Heart right ventricle (tissue), 16 donors: ENCODE measurements at regions not wholly inside any gene's neighbourhood (a gene's known extent, or its start where the extent isn't known, plus 50 kb on each side); places are given as distances from the start of the nearest gene placed in this dataset.
"Not testable (repeated sequence)": the region's sequence is repeated elsewhere in the genome, so short reads cannot be mapped to it uniquely, and the experiment has no call there.

Source experiments
- ATAC-seq, 8 donors: fragments of 200-7000 bp; cut with Tn5 transposase; one replicate each; pipeline ENCODE4 v1.9.1; 2020; ENCODE audit warnings: mild to moderate bottlenecking in 8 of 8, moderate library complexity in 8 of 8, moderate number of reproducible peaks in 1 of 8
- DNase-seq, 2 donors: peaks; one replicate each; pipeline ENCODE4 v3.0.0-alpha.2; 2020
- H3K27ac ChIP-seq, 10 donors: fragments of 200-600 bp; sonication (generic) in 2 of 10; one replicate each; pipeline versions ENCODE4 v1.5.0 to v1.8.0; 2020 to 2022; ENCODE audit warnings: mild to moderate bottlenecking in 3 of 10
- H3K27me3 ChIP-seq, 7 donors: fragments of 200-600 bp; one replicate each; pipeline ENCODE4 v1.8.0; 2021 to 2022; ENCODE audit warnings: mild to moderate bottlenecking in 2 of 7
- H3K36me3 ChIP-seq, 9 donors: fragments of 200-600 bp; sonication (generic) in 1 of 9; one replicate each; pipeline versions ENCODE4 v1.5.0 to v1.8.0; 2020 to 2022; ENCODE audit warnings: mild to moderate bottlenecking in 2 of 9
- H3K4me1 ChIP-seq, 9 donors: fragments of 200-600 bp; sonication (generic) in 1 of 9; one replicate each; pipeline versions ENCODE4 v1.5.0 to v1.8.0; 2020 to 2022; ENCODE audit warnings: mild to moderate bottlenecking in 4 of 9
- H3K4me3 ChIP-seq, 10 donors: fragments of 200-600 bp; sonication (generic) in 2 of 10; one replicate each; pipeline versions ENCODE4 v1.5.0 to v1.8.0; 2020 to 2022; ENCODE audit warnings: mild to moderate bottlenecking in 7 of 10, moderate library complexity in 2 of 10
- H3K9me3 ChIP-seq, 11 donors: fragments of 200-600 bp in 10 of 11; sonication (generic) in 2 of 11; one replicate each; pipeline versions ENCODE4 v1.5.0 to v1.8.0; 2013 to 2022; ENCODE audit warnings: mild to moderate bottlenecking in 2 of 11, control low read depth in 1 of 11, moderate library complexity in 1 of 11
- CTCF ChIP-seq, 9 donors: fragments of 200-600 bp; sonication (generic) in 2 of 9; IDR thresholded peaks; one replicate each; pipeline versions ENCODE4 v1.5.0 to v1.8.0; 2021 to 2022; ENCODE audit warnings: antibody characterized with exemption in 9 of 9, mild to moderate bottlenecking in 5 of 9, moderate library complexity in 1 of 9
- WGBS, 2 donors: extraction: QIAGEN DNeasy Blood & Tissue Kit; methylation state at CpG; one replicate each; pipeline ENCODE4 v1.1.7; 2013; ENCODE audit warnings: inconsistent platforms in 1 of 2; 5-methylcytosine and 5-hydroxymethylcytosine counted together
- intact Hi-C, 10 donors: fragments of 100-400 bp; cut with DNase I; formaldehyde crosslinking; loops; one replicate each; pipeline versions ENCODE4 v1.11.1 to v1.14.2; 2022
- donor health status: Arrhythmogenic right ventricular cardiomyopathy.
- donor health status: ischemic (EF 13 %, LVEDD 7.1; RV severe dilation, severe dysfunction).
- donor health status: healthy with polysubstance abuse.
- donor health status: DM: no; HTN: yes; CAD: no.
- donor health status: DM: no; HTN: no; CAD: no.
- donor health status: ischemic (EF 25% LVEDD 6.9; RV normal size, moderate dysfunction).
- donor health status: ischemic (EF 25% LVEDD 5.7; RV mildly dilated, moderate dysfunction).
- donor health status: healthy.
- donor health status: DM: yes; HTN: yes; CAD: no.
- donor health status: Ischemic cardiomyopathy.
- donor health status: ischemic (EF 35%, LVEDD 5.7; RV mildly dilated, moderate dysfunction).
- donor health status: nonischemic (EF 11% LVEDD 7.7; RV severe dilation, severe dysfunction).
- donor health status: DM: yes; HTN: yes; CAD: no.
- donor health status: PGD.
- donor health status: ischemic (EF 29% LVEDD 5.4; RV normal size, mild dysfunction).
- donor health status: nonischemic (EF 23%, LVEDD 6.1; RV moderate dilation, normal function).

GRCh38 chr6:75031102-75031501 is 174.8 kb downstream of the COL12A1 start:
- H3K27ac ChIP-seq, DNase-seq, H3K4me3 ChIP-seq, H3K27me3 ChIP-seq, H3K9me3 ChIP-seq, H3K36me3 ChIP-seq, H3K4me1 ChIP-seq, ATAC-seq, intact Hi-C loops: not testable (repeated sequence)
- 82 to 91% methylated on average over 6 of the region's 6 CpGs for WGBS, 2 donors

GRCh38 chr6:75029333-75029732 is 176.5 kb downstream of the COL12A1 start:
- WGBS, 2 donors = 82 to 88% methylated on average over 5 of the region's 5 CpGs
- no peaks in the 10 kb centered on the region for H3K36me3 ChIP-seq
- H3K27me3 ChIP-seq = no peaks in the 10 kb centered on the region
- no peaks in the 10 kb centered on the region for H3K9me3 ChIP-seq
- no peak overlapping the region for H3K4me3 ChIP-seq
- TF ChIP-seq CTCF (IDR thresholded peaks at IDR 0.05) = no peak
- ATAC-seq = no peak
- intact Hi-C loops = no loop called here
- no peak for DNase-seq
- peaks cover 0 to 3% (median 0%) of the 10 kb centered on the region in 9 donors for H3K4me1 ChIP-seq
- H3K27ac ChIP-seq = no peak overlapping the region

- Histone ChIP-seq H3K9me3 (peaks cover 0 to 4% (median 0%) of the 10 kb centered on the region in 11 donors), H3K36me3 (no peaks in the 10 kb centered on the region), H3K4me3 (no peak overlapping the region), H3K27ac (peak overlapping the region in 1 of 10 donors; percentile 17), H3K27me3 (no peaks in the 10 kb centered on the region), H3K4me1 (peaks cover 0 to 3% (median 0%) of the 10 kb centered on the region in 9 donors)
- DNase-seq (no peak), ATAC-seq (no peak)
- no peak for TF ChIP-seq CTCF (IDR thresholded peaks at IDR 0.05)
- 42 to 59% methylated on average over 2 of the region's 2 CpGs for WGBS, 2 donors
- intact Hi-C loops = no loop called here
Measured at GRCh38 chr6:75025371-75025770, 180.5 kb downstream of the COL12A1 start.

- Histone ChIP-seq H3K9me3 (peaks cover 0 to 4% (median 0%) of the 10 kb centered on the region in 11 donors), H3K4me3 (no peak overlapping the region), H3K36me3 (no peaks in the 10 kb centered on the region), H3K27ac (peak overlapping the region in 1 of 10 donors; percentile 17), H3K4me1 (peaks cover 0 to 3% (median 0%) of the 10 kb centered on the region in 9 donors), H3K27me3 (no peaks in the 10 kb centered on the region)
- no peak for DNase-seq
- no peak for ATAC-seq
- intact Hi-C loops = no loop called here
- TF ChIP-seq CTCF (IDR thresholded peaks at IDR 0.05) = no peak
- WGBS, 2 donors = 47 to 50% methylated on average over 1 of the region's 1 CpG
Measured at GRCh38 chr6:75024828-75025227, 181.0 kb downstream of the COL12A1 start.

- Histone ChIP-seq H3K27me3 (no peaks in the 10 kb centered on the region), H3K27ac (no peak overlapping the region), H3K4me1 (peaks cover 0 to 3% (median 0%) of the 10 kb centered on the region in 9 donors), H3K4me3 (no peak overlapping the region), H3K36me3 (no peaks in the 10 kb centered on the region), H3K9me3 (peaks cover 0 to 7% (median 0%) of the 10 kb centered on the region in 11 donors)
- intact Hi-C loops = no loop called here
- no peak for TF ChIP-seq CTCF (IDR thresholded peaks at IDR 0.05)
- ATAC-seq (no peak), DNase-seq (no peak)
Measured at GRCh38 chr6:75023634-75024033, 182.2 kb downstream of the COL12A1 start.
